Embryonic facial prominence (tissue), 1 donor: ENCODE measurements at regions not wholly inside any gene's neighbourhood (a gene's known extent, or its start where the extent isn't known, plus 50 kb on each side); places are given as distances from the start of the nearest gene placed in this dataset.

ENCODE experiments used
- DNase-seq: peaks from one replicate; pipeline ENCODE4 v3.0.0-alpha.2; 2016; ENCODE audit errors: extremely low spot score

DNA sequence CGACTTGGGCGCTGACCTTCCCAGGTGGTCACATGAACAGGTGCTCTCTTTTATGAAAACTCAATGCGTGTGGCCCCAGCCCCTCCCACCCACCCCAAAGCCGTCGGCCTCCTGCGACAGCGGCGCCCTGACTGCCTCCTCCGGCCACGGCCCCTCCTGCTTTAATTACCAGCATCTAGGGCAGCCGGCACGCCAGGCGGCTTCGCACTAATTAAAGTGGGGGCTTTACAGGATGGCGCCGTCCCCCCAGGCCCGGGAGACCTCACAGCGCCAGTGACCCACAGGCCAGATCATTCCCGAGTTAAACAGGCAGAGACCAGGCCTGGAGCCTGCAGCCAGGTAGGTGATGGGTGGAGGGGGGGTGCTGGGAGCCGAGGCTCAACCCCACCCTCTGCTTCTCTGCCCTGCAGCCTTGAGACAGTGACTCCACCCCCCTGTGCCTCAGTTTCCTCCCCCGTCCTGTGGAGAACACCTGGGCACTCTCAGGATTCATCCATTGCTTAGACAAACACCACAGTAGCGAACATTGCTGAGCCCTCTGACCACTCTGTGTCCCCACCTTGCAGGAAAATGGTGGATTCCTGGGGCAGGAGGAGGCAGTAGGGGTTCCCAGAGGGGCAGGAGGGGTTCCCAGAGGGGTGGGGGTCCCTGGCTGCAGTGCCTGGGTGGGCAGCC lies 100.8 kb downstream of the MICALL2 start:
- no peak for DNase-seq

DNA sequence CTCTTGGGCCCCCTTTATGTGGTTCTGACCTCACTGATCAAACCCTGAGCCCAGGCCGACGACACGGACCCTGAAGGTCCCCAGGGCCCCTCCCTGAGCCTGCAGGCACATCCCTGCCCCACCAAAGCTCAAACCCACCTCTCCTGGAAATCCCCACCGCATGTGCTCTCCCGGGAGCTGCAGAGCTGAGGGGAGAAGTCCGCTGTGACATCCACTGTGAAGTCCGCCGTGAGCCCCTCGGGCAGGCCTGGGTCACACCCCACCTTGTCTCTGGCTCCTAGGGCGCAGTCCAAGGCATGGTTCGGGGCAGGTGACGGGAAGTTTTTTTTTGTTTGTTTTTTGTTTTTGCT lies 100.2 kb downstream of the MICALL2 start:
- no peak for DNase-seq

DNA sequence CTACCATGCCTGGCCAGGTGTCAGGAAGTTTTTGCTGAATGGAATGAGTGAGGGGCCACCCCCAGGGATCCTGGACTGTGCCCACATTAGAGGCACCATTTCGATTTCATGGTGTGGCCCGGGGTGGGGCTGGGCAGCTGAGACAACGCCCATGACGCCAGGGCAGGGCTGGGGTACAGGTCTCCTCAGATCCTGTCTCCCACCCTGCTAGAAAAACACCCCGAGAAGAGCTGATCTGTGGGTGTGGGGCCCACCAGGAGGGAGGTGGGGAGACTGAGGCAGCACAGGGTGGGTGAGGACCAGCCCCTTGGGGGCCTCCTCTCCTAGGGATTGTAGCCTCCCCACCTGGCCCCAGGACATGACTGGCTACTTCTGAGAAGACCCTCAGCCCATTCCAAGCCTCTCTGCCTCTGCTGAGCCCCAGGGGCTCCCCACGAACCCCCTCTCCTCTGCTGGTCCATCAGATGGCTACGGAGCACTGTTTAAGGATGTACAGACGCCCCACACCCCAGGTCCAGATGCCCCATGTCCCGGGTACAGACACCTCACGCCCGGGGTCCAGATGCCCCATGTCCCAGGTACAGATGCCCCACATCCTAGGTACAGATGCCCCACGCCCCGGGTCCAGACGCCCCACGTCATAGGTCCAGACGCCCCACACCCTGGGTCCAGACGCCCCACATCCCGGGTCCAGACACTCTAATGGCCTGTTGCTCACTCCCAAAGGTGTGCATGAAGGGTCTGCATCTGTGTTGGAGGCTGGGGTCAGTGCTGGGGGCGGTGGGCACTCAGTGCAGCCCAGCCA lies 99.4 kb downstream of the MICALL2 start:
- no peak for DNase-seq

DNA sequence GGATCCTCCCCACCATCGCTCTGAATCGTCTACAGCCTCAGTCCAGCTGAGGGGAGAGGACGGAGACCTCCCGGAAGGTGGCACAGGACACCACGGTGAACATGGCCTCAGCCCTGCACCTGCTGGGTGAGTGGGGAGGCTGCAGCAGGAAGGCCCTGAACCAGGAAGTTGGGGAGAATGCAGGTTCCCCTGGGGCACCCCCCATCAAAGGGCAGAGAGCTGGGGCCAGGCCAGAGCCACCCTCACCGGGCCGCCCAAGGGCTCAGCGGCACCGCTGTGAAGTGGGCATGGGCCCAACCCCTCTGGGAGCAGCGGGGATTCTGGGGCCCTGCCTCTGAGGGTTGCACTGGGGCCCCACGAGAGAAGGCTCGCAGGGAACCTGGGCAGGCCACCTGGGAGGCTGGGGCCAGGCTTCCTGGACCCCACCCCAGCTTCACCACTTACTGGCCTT lies 98.7 kb downstream of the MICALL2 start:
- DNase-seq = no peak

DNA sequence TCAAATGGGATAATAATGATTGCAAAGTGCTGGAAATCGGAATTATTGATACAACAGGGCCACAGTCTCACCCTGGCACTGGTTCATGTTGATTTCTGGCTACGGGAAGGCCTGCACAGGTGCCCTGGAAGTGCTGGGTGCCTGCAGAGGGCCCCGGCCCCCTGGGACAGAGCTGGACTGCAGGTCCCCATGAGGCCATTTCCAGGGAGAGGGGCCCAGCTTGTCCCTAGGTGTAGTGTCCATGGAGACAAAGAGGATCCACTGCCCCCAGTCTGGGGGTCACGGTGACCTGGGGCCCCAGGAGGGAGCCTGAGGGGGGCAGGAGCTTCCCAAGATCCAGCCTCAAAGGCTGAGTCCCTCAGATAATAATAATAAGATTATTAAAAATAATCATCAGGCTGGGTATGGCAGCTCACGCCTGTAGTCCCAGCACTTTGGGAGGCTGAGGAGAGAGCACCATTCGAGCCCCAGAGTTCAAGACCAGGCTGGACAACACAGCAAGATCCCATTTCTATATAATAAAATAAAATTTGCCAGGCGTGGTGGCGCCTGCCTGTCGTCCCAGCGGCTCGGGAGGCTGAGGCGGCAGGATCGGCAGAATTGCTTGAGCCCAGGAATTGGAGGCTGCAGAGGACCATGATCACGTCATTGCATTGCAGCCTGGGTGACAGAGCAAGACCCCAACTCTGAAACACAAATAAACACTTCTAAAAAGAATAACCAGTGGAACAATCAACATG lies 98.1 kb downstream of the MICALL2 start:
- no peak for DNase-seq

DNA sequence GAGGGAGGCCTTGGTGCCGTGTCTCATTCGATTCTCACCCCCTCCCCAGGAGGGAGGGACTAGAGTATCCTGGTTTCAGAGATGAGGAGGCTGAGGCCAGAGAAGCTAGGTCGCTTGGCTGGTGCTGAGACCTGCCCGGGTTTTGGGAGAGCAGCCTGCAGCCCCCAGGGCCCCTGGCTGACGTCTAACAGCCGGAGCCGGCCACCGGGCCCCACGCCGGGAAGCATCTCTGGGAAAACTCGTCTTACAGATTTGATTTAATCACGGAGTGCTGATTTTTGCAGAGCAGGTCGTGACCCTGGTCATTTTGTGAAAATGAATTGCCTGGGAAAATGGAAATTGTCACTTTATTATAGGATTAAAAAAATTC lies 97.5 kb downstream of the MICALL2 start:
- DNase-seq = no peak

DNA sequence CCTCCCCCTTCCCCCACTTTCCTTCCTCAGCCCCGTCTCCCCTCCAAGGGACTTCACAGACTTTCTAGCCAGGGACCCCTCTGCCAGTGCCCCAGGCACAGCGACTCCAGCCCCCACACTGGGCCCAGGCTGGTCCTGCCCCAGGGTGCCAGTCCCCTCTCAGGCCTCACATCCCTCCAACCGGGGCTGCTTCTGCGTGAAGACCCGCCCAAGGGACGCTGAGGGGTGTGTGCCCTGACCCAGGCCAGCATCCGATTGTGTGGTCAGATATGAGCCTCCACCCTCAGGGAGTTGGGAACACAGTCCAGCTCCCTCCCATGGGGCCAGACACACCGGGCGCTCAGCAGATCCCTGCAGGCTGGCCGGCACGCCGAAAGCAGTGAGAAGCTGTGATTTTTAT lies 97.0 kb downstream of the MICALL2 start:
- DNase-seq = no peak

DNA sequence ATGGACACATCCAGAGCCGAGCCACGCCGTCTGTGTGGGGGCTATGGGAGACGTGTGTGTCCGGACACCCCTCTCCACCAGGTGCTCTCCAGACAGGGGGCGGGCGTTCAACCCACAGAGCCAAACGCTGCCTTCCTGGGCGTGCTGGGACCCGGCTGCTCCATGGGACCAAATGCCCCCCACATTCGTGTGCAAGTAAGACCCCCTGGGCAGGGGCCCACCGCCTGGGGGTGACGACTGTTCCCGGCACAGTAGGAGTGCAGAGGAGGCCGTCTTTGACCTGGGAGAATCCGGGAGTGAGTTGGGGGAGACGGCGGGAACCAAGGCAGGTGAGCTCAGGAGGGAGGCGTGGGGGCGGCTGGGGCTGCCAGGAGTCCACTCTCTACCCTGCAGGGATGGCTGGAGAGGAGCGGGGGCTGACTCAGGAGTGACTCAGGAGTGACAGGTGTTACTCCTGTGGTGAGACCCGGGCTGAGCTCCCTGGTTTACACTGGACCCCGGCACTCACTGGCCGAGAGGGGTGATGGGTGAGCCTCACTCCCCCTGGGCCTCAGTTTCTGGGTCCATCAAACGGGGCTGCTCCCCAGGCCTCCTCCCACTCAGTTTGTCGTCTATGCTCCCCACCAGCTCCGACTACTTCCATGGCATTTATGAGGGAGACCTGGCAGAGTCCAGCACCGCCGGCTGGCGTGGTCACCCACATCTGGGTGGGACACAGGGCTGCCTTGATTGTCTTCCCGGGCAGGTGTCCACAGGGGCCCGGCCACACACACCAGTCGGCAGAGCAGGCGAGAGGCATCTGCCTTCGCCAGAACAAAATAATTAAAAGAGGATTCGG lies 95.0 kb downstream of the MICALL2 start:
- no peak for DNase-seq

DNA sequence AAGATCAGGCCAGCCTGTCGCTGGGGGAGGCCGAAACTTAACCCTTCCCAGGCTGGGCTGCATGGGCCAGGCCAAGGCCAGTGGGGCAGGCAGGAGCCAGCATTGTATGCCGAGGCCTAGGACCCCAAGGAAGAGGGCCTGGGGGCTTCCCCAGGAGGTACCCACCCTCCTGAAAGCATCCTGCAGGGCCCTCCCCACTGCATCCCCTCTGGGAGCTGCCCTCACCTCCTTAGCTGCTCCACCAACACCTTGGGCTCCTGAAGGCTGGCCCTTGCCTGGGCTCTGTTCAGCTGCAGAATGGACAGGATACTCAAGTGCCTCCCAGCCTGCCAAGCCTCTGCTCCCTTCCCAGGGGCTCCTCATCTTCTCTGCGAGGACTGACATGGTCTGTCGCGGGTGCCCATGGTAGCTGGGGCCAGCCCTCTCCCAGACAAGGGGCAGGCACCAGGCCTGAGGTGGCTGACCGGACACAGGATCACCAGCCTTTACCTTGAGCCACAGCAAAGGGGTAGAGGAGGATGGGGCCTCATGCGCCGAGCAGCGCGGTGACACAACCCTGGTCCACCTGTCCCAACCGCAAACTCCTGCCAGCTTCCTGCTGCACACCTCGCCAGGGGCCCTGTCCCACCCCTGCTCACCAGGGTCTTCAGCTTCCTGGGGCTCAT lies 94.2 kb downstream of the MICALL2 start:
- no peak for DNase-seq

DNA sequence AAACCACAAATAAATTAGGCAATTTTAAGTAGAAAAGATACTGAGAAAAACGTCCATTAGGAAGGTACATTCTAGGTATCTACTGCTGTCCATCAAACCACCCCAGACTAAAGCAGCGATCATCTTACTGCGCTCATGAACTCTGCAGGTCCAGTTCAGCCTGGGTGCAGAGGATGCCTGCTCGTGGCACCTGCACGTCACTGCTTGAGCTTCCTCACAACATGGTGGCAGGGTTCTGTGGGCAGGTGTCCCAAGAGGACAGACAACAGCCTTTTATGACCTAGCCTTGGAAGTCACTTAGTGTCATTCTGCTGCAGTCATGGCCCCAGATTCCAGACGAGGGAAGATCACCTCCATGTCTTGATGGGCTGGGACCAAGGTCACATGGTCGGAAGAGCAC lies 93.4 kb downstream of the MICALL2 start:
- DNase-seq = no peak

DNA sequence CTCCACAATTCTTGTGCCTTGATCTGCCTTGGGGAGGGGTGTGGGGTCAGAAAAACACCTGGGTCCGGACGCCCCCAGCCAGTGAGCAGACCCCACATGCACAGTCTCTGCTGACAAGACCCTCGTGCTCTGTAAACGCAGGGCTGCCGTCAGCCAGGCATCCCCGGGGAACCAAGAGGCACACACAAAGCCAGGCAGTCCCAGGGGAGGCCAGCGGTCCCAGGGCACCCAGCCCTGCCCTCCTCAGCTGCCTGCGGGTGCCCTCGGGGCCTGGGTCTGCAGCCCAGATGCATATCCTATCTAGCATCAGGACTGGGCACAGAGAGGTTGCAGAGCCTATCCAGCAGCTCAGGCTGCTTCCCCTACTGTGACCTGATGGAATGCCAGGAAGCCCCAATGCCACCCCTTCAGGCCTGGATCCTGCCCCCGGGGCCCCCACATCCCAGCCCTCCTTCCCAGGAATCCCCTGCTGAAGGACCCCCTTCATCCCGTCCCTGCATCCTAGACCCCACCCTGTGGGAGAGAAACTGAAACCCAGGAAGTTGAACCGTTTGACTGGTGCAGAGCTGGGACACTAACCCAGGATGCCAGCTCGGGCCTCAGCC lies 92.4 kb downstream of the MICALL2 start:
- DNase-seq = no peak

DNA sequence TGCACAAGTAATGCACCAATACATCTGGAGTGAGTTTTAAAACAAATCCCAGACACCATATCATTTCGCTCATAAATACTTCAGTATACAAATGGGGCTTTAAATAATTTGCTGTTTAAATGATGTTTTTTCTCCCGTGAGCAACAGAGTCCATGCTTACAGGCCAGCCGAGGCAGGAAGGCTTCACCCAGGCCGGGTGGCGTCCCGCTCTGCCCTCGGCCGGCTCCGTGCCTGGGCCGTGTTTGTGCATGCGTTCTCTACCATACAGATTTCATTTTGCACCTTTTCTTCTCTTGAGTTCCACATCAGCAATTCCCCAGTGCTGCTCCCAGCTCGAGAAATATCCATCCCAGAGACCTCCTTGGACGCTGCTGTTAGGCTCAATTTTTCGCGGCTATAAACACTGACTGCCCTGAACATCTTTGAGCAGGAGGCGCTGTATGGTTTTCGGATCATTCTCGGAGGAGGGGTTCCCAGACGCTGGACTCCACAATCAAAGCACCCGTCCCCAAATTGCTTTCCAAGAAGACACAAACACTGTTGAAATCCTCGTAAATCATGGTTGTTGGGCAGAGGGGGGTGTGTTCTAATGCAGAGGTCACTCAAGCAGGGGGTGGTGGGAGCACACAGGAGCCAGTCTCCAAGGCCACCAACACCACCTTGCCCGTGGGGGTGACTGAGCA lies 91.6 kb downstream of the MICALL2 start:
- DNase-seq = no peak

DNA sequence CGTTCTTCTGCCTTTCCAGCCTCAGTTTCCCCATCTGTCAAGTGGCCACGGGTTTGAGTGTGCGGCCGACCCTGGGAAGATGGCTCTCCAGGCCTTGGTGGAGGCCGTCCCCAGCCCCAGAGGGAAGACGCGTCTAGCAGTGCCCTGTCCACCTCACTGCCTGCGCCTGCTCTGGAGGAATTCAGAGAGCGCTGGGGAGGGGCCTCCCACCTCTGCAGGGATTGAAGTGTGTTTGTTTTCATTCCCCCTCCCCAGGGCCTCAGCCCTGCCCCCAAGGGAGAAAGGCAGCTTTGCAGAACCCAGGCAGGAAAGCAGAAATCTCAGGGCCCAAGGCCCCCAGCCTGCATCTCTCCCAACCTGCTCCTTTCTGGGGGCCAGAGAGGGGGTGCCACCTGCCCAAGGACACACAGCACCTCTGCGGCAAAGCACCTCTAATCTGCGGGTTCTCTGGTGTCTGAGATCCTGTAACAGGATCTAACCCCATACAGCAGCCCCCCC lies 91.0 kb downstream of the MICALL2 start:
- DNase-seq = no peak

DNA sequence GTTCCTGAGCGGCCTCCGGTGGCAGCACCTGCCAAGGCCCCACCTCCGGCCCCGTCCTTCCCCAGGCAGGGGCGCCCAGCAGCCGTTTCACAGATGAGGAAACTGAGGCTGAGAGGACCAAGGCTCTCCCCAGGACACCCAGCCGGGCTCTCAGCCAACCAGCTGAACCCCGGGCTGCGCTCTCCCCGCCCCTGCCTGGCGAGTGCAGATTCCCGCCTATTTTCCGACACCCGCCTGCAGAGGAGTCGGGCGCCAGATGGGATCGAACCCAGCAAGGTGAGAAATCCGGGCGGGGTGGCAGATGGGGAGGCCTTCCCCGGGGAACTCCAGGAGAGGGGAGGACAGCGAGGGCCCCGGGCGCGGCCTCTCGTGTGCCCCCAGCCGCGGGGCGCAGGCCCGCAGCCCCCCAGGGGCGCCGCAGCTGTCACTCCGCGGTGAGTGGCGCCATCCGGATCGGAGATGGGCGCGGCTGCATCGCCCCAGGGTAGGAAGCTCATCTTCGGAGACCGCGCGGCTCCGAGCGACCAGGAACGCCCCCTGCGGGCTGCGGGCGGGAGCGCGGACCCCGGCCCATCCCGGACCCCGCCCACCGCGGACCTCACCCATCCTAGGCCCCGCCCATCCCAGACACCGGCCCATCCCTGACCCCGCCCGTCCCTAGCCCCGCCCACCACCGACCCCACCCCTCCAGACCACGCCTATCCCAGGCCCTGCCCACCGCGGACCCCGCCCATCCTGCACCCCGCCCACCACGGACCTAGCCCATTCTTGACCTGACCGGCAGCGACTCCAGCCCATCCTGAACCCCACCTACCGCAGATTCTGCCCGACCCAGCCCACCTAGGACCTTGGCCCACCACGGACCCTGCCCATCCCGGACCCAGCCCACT lies 90.3 kb downstream of the MICALL2 start:
- DNase-seq = no peak

DNA sequence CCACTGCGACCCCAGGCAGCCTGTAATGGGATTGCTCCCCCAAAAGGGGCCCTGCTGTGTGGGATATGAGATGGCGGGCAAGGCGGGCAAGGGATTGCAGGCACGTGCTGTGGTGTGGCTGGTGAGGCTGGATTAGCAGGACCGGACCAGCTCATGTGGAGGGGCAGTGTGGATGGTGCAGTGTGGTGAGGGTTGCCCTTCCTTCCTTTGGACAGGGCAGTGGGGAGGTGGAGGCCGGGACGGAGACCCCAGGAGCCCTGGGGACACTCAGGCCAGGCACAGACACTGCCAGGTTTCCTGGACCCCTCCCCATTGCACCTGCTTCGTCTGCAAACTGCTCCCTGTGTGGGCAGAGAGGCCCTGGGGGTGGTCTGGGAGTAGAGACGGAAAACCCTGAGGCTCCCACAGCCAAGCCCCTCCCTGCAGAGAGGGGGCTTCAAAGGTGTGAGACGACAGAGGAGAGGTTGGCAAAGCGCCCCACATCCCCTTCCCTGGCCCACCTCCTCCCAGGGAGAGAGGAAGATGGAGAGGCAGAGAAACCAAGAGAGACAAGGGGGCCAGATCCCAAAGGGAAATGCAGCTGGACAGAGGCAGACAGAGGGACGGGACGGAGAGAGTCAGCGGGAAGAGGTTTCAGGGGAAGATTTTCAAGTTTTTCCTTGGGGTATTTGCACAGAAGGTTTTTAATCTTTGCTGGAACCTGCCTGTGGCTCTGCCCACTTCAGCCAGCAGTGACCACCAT lies 89.2 kb downstream of the MICALL2 start:
- DNase-seq = no peak

DNA sequence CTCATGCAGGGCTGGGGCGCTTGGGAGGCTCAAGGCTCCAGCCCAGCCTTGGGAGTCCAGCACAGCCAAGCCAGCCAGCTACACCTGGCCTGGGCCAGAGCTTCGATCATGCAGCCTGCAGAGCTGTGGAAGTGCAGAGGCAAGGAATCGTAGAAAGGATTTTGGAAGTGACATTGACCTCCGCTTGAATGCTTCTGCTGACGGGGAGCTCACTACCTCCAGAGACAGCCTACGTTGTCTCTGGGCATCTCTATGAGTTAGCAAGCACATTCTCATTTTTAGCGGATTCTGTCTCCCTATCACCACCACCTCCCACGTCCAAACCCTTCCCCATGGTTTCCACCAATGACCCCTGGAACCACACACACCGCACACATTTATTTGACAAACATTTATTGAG lies 88.5 kb downstream of the MICALL2 start:
- no peak for DNase-seq

DNA sequence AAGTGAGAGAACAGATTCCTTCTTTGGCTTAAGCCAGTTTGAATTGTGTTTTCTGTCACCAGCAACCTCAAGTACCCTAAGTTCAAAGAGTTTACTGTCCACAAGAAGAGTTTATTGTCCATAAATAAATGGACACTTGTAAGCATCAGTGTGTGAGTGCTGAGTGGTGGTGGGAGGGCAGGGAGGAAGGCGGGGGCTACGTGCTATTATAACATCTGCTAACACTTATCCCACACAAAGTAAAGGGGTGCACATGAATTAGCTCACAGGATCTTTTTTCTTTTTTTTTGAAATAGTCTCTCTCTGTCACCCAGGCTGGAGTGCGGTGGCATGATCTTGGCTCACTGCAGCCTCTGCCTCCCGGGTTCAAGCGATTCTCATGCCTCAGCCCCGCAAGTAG lies 87.2 kb downstream of the MICALL2 start:
- no peak for DNase-seq

DNA sequence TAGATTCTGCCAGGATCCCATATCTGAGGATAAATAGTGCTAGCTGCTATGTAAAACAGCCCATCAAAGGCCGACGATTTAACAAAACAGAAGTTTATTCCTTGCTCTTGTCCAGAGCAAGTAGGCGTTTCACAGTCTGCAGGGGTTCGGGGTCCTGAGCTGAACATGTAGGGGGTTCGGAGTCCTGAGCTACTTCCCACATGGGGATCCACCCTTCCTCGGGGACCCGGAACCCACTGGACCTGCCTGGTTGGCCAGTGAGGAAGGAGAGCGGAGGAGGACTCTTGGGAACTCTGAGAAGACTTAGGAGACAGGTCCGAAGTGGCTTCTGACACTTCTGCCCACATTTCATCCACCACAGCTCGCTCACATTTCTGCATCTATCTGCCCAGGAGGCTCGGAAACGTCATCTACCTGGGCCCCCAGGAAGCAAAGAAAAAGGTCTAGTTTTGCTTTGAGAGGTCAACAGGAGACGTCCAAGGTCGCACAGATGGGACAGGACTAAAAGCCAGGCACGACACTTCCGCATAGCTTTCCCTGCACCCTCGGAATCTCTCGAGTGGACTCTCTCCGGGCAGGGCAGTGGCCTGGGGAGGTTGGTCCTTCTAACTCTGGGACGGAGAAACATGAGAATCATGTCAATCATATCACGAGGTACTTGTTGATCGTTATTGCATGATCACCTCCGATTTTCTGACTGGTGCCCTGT lies 86.4 kb downstream of the MICALL2 start:
- DNase-seq = no peak
